AG08396 (cell line): ENCODE measurements at regions not wholly inside any gene's neighbourhood (a gene's known extent, or its start where the extent isn't known, plus 50 kb on each side); places are given as distances from the start of the nearest gene placed in this dataset.
"Not testable (repeated sequence)": the region's sequence is repeated elsewhere in the genome, so short reads cannot be mapped to it uniquely, and the experiment has no call there.

Experiments used
- DNase-seq: peaks from one replicate; pipeline ENCODE4 v3.0.0; 2012; ENCODE audit warnings: low spot score, mixed read lengths

DNA sequence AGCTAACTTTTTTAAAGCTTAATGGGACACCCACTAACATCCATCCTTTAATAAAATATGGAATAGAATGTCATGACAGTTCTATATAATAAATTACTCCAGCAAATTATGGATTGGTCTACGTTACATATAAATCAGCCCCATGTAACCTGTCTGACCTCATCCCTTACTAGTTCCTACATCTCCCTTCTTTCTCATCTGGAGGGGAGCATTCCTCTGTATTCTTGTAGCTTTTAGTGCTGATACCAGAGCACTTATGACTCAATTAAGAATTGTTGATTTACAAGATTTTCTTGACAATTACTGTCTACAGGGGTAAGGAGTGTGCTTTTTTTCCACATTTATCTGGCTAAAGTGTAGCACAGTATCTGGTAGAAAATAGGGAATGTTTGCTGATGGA is 523.7 kb downstream of the FAM181B start:
- DNase-seq = no peak

- no peak for DNase-seq
These were observed 538.4 kb downstream of the FAM181B start for GRCh38 chr11:82195283-82195682.

GRCh38 chr11:82194521-82194920 is 539.1 kb downstream of the FAM181B start:
- no peak for DNase-seq

- DNase-seq = no peak
These were observed 542.0 kb downstream of the FAM181B start for GRCh38 chr11:82191695-82192094.

DNA sequence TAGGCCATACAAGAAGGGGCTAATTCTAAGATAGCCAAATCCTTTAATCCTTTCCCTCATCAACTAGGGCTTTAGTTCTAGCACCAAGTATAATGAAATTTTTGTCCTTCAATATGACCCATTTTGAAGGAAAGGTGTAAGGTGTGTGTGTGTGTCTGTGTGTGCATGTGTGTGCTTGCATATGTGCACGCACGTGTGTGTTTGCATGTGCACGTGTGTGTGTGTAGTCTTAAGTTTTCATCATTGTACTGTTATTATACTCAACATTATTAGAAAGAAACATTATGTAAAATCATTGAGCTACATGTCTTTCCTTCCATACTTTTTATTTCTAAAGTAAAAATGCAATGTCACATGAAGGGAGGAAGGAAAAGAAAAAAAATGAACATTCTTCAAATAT is 547.7 kb downstream of the FAM181B start:
- no peak for DNase-seq

- no peak for DNase-seq
These were observed 548.7 kb downstream of the FAM181B start for GRCh38 chr11:82184966-82185365.

DNA sequence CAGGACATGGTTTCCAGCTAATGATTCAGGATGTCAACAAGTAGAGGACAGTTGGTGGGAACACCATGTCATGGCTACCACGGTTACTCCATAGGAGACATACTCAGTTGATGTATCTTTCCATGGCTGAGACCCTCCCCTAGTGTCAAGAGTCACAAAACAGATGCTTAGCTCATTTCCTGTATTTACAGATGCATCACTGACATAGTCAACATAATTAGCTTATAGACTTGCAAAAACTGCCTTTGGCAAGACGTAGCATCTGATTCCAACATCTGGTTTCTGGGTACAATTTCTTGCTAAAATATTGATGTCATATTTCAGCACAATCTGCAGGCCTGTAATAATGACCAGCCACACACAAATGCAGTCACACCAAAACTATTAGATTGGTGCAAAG is 550.3 kb downstream of the FAM181B start:
- DNase-seq = no peak

GRCh38 chr11:82182697-82183096 is 551.0 kb downstream of the FAM181B start:
- DNase-seq = not testable (repeated sequence)

GRCh38 chr11:82181796-82182195 is 551.9 kb downstream of the FAM181B start:
- not testable (repeated sequence) for DNase-seq

DNA sequence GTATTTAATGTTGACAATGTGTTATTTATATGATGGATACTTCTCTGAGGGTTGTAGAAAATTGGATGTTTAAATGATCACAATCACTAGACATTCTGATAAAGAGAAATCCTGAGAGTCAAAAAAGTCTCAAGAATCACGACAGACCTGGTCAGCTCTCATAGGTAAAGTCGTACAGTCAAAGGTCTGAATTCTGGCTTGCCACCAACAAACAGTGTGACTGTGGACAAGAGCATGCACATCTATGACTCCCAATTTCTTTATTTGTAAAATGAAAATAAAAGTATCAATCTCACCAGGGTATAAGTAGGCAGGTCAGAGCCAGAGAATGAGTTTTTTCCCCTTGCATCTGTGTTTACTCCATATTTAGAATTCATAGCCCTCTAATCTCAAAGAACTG is 556.7 kb downstream of the FAM181B start:
- no peak for DNase-seq

- DNase-seq = no peak
These were observed 557.3 kb downstream of the FAM181B start for GRCh38 chr11:82176365-82176764.

- no peak for DNase-seq
These were observed 559.1 kb downstream of the FAM181B start for GRCh38 chr11:82174610-82175009.

GRCh38 chr11:82146789-82147188 is 586.9 kb downstream of the FAM181B start:
- DNase-seq = no peak

GRCh38 chr11:82118946-82119345 is 614.7 kb downstream of the FAM181B start:
- no peak for DNase-seq

DNA sequence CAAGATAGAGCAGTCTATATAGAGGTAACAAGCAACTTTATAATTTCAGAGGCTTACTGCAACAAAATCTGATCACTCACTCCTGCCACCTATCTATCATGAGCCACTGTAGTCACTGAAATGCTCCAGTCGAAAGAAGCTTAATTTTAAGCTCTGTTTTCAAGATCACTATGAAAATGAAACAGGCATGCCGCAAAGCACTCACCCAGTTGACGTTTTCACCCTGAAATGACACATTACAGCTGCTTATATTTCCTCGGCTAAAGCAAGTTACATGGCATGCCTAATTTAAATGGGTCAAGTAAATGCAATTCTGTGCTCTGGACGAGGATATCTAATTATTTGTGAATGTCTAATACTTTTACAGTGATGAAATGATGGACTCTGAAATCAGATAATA is 616.3 kb downstream of the FAM181B start:
- no peak for DNase-seq

GRCh38 chr11:82105331-82105998 is 628.2 kb downstream of the FAM181B start:
- DNase-seq = no peak

GRCh38 chr11:82092904-82093303 is 640.8 kb downstream of the FAM181B start:
- DNase-seq = no peak

GRCh38 chr11:82089426-82089825 is 644.2 kb downstream of the FAM181B start:
- no peak for DNase-seq

GRCh38 chr11:82085493-82085892 is 648.2 kb downstream of the FAM181B start:
- DNase-seq = no peak

GRCh38 chr11:82082976-82083375 is 650.7 kb downstream of the FAM181B start:
- no peak for DNase-seq

DNA sequence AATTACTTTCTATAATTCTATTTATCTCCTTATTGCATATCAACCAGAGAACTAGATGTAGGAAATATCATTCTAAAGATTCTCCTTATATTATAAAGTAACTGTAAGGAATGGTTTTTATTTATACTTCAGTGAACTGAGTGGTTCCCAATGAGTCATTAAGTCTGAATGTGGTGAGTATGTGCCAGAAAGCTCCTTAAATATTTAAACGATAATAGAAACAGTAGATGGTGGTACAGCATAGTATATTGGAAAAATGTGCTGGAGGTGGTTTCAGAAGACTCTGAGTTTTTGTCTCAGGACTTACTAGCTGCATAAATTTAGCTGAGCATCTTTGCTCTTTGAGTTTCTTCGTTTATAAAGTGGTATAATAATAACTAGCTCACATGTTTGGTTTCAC is 653.5 kb downstream of the FAM181B start:
- DNase-seq = no peak

GRCh38 chr11:82076126-82076525 is 657.5 kb downstream of the FAM181B start:
- no peak for DNase-seq

DNA sequence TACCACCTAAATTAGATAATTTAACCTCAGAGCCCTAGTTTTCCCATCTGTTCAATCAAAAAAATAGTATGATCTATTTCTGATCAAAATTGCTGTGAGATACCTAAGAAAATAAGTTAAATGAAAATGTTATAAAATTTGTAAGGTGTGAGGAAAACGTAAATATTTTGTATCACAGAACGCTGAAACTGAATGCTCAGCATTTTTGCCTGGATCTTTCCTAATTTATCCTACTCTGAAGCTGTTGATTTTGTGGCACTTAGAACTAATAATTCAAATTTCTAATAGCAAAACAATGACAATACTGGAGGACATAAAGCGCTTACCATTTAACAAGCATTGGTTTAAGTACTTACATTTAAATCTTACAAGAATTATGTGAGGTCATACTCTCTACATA is 674.2 kb downstream of the FAM181B start:
- DNase-seq = no peak

DNA sequence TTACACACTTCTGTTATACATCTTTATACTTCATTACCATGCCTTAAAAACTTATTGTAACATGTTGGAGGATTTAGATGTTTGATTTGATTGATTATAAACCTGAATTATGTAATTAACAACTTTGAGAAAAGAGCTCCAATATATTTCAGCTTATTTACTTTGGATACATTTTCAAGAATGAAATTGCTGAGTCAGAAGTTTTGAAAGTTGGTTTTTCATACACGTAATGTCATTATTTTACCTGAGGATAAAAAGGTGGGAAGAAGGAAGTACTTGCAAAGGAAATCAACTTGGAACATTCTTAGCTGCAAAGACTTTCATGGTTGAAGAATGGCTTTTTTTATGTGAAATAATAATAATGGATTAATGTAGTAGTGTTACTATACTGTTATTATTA is 677.2 kb downstream of the FAM181B start:
- no peak for DNase-seq

DNA sequence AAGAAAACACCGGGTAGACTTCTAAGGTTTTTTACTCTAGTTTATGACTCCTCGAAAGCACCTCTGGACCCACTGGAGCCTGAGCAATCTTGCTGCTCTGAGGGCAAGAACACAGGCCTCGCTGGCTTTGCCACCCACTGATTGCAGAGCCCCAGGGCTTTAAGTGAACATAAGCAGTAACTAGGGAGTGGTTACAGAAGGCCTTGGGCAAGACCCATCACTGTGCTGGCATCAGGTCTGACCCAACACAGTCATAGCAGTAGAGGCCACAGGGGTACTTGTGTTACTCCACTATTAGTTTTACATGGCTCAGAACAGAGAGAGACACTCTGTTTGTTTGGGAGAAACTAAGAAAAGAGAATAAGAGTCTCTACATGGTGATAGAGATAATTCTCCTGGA is 684.5 kb downstream of the FAM181B start:
- DNase-seq = no peak
